ENCODE measurements at regions not wholly inside any gene's neighbourhood (a gene's known extent, or its start where the extent isn't known, plus 50 kb on each side); places are given as distances from the start of the nearest gene placed in this dataset.

DNA sequence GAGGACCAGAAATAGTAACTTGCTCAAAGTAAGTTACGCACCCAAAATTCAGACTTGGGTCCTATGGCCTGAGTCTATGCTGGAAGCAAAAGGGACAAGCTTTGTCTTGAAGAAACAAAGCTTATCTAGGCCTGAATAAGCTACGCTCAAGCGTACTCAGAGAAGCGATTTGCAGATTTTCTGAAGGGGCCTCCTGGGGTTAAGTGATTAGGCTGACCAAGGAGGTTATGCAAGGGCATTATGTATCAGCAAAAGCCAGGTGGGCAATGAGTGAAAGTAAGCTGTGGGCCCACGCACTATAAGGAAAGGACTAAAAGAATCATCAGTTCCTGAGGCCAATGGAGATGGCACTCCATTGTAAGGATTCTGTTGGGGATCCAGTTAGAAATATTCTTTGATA, 122.1 kb downstream of the SNX18 start:
- 93 to 100% methylated on average over 1 to 5 of the region's 5 CpGs for WGBS, 2 donors (ENCODE audit: low coverage in 1 of 2)
- no peaks in the 10 kb centered on the region for H3K9me3 ChIP-seq
- no peaks in the 10 kb centered on the region for H3K27me3 ChIP-seq
- H3K4me3 ChIP-seq, result no peak overlapping the region
- H3K4me1 ChIP-seq, result peaks cover 0 to 12% (median 3%) of the 10 kb centered on the region in 3 donors
- no peaks in the 10 kb centered on the region for H3K36me3 ChIP-seq
- TF ChIP-seq POLR2AphosphoS5 (IDR thresholded peaks at IDR 0.05), result no peak
- no peak for ATAC-seq
- H3K27ac ChIP-seq, result no peak overlapping the region

GRCh38 chr5:54638106-54638505, 120.5 kb downstream of the SNX18 start:
- WGBS, 2 donors (ENCODE audit: low coverage in 1 of 2), result 55 to 56% methylated on average over 2 of the region's 2 CpGs
- no peak for ATAC-seq
- H3K9me3 ChIP-seq, result no peaks in the 10 kb centered on the region
- TF ChIP-seq EP300 (IDR thresholded peaks at IDR 0.05) (no peak), POLR2A (IDR thresholded peaks at IDR 0.05) (no peak), POLR2AphosphoS5 (IDR thresholded peaks at IDR 0.05) (no peak)
- TF ChIP-seq, protein P1, sequence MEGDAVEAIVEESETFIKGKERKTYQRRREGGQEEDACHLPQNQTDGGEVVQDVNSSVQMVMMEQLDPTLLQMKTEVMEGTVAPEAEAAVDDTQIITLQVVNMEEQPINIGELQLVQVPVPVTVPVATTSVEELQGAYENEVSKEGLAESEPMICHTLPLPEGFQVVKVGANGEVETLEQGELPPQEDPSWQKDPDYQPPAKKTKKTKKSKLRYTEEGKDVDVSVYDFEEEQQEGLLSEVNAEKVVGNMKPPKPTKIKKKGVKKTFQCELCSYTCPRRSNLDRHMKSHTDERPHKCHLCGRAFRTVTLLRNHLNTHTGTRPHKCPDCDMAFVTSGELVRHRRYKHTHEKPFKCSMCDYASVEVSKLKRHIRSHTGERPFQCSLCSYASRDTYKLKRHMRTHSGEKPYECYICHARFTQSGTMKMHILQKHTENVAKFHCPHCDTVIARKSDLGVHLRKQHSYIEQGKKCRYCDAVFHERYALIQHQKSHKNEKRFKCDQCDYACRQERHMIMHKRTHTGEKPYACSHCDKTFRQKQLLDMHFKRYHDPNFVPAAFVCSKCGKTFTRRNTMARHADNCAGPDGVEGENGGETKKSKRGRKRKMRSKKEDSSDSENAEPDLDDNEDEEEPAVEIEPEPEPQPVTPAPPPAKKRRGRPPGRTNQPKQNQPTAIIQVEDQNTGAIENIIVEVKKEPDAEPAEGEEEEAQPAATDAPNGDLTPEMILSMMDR (IDR thresholded peaks at IDR 0.05), result no peak
- H3K4me3 ChIP-seq, result no peak overlapping the region
- no peaks in the 10 kb centered on the region for H3K36me3 ChIP-seq
- no peaks in the 10 kb centered on the region for H3K27me3 ChIP-seq
- peaks cover 0 to 5% (median 0%) of the 10 kb centered on the region in 3 donors for H3K4me1 ChIP-seq
- H3K27ac ChIP-seq, result peak overlapping the region in 1 of 4 donors; percentile 17

- Histone ChIP-seq H3K4me1 (peaks cover 0 to 9% (median 0%) of the 10 kb centered on the region in 3 donors), H3K27ac (peak overlapping the region in 1 of 4 donors; percentile 17), H3K36me3 (no peaks in the 10 kb centered on the region), H3K27me3 (no peaks in the 10 kb centered on the region), H3K9me3 (no peaks in the 10 kb centered on the region), H3K4me3 (no peak overlapping the region)
- WGBS, 2 donors (ENCODE audit: low coverage in 1 of 2), result 30 to 31% methylated on average over 3 to 6 of the region's 6 CpGs
- ATAC-seq, result peak; percentile 53
- TF ChIP-seq, protein P1 (IDR thresholded peaks at IDR 0.05), result no peak
- TF ChIP-seq POLR2A (IDR thresholded peaks at IDR 0.05) (no peak), EP300 (IDR thresholded peaks at IDR 0.05) (no peak), POLR2AphosphoS5 (IDR thresholded peaks at IDR 0.05) (no peak)
Observed at GRCh38 chr5:54637654-54638053, 120.1 kb downstream of the SNX18 start.

DNA sequence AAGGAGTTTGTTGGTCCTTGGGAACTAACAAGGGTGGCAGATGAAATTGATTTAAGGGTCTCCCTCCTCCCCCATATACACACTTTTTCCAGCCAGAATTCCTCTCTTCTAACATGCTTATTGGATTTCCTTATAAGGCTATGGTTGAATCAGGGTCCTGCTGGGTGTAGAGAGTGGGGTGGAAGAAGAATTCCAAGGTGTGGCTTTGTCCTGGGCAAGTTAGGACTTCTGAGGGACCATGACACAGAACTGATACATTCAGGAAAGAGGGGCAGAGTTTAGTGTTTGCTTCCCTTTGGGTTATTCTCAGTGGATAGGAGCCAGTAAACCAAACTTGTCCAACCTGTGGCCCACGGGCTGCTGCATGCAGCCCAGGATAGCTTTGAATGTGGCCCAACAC, 116.5 kb downstream of the SNX18 start:
- H3K4me3 ChIP-seq, result no peak overlapping the region
- 86% methylated on average over 1 of the region's 1 CpG; no CpG with 5 or more reads in 1 of the 2 donors for WGBS, 2 donors (ENCODE audit: low coverage in 1 of 2)
- H3K36me3 ChIP-seq, result no peaks in the 10 kb centered on the region
- H3K27ac ChIP-seq, result no peak overlapping the region
- no peak for ATAC-seq
- no peaks in the 10 kb centered on the region for H3K9me3 ChIP-seq
- H3K4me1 ChIP-seq, result peaks cover 0 to 27% (median 9%) of the 10 kb centered on the region in 3 donors
- H3K27me3 ChIP-seq, result no peaks in the 10 kb centered on the region
- TF ChIP-seq POLR2AphosphoS5 (IDR thresholded peaks at IDR 0.05) (no peak), POLR2A (IDR thresholded peaks at IDR 0.05) (no peak), EP300 (IDR thresholded peaks at IDR 0.05) (no peak)
- TF ChIP-seq, protein P1 (IDR thresholded peaks at IDR 0.05), result no peak

DNA sequence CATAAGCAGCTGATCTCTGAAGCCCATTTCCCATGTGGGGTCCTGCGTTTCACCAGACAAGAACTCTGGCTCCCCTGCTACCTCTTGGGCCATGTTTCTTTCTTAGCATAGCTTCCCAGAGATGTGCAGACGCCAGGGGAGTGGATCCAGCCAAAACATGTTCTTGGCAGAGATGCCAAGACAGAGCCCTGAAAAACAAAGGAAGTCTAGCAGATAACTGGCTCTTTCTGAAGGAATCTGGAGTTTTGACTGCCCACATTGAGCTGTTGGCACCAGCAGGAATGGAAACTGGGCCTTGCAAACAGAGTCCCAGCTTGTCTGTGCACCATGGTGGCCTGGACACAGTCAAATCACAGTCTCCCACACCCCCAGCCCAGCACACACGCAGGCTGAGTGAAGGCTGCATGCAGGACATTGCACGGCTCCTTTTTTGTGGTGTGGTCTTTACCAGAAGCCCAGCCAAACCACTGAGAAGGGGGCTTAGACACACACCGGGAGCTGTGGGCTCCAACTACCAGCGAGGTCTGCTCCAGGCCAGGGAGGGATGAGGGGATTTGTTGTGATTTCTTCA, 114.7 kb downstream of the SNX18 start:
- 41 to 80% methylated on average over 1 to 2 of the region's 6 CpGs for WGBS, 2 donors (ENCODE audit: low coverage in 1 of 2)
- Histone ChIP-seq H3K9me3 (no peaks in the 10 kb centered on the region), H3K4me1 (peaks cover 0 to 22% (median 9%) of the 10 kb centered on the region in 3 donors), H3K36me3 (no peaks in the 10 kb centered on the region), H3K4me3 (no peak overlapping the region), H3K27ac (peak overlapping the region in 1 of 4 donors; percentile 18), H3K27me3 (no peaks in the 10 kb centered on the region)
- TF ChIP-seq EP300 (IDR thresholded peaks at IDR 0.05) (no peak), POLR2AphosphoS5 (IDR thresholded peaks at IDR 0.05) (no peak), POLR2A (IDR thresholded peaks at IDR 0.05) (no peak)
- TF ChIP-seq, protein P1 (IDR thresholded peaks at IDR 0.05), result no peak
- ATAC-seq, result peak; percentile 17
